Muscle of leg (tissue), 3 donors: ENCODE measurements at regions not wholly inside any gene's neighbourhood (a gene's known extent, or its start where the extent isn't known, plus 50 kb on each side); places are given as distances from the start of the nearest gene placed in this dataset.

ENCODE experiments used
- DNase-seq: peaks from one replicate; pipeline ENCODE4 v3.0.0; 2013
- H3K27ac ChIP-seq: one replicate; pipeline ENCODE4 v1.5.1; 2013; ENCODE audit warnings: mild to moderate bottlenecking, low read length, control low read depth
- H3K27me3 ChIP-seq: one replicate; pipeline ENCODE4 v1.6.1; 2013; ENCODE audit warnings: low read length; ENCODE audit not compliant: control insufficient read depth, insufficient read depth
- H3K36me3 ChIP-seq: one replicate; pipeline ENCODE4 v1.6.1; 2013; ENCODE audit warnings: low read length; ENCODE audit not compliant: control insufficient read depth, insufficient read depth
- H3K4me1 ChIP-seq: one replicate; pipeline ENCODE4 v1.6.1; 2013; ENCODE audit warnings: low read length; ENCODE audit not compliant: control insufficient read depth, insufficient read depth
- H3K4me3 ChIP-seq: one replicate; pipeline ENCODE4 v1.5.1; 2013; ENCODE audit warnings: low read length, control low read depth
- H3K9me3 ChIP-seq: replicated peaks from 2 replicates; pipeline ENCODE4 v1.6.1; 2013; ENCODE audit warnings: low read depth, low read length; ENCODE audit not compliant: control insufficient read depth
- WGBS: methylation state at CpG from one replicate; pipeline ENCODE4 v1.1.5; 2013; ENCODE audit warnings: missing lambda C conversion rate; ENCODE audit not compliant: insufficient coverage; 5-methylcytosine and 5-hydroxymethylcytosine counted together

DNA sequence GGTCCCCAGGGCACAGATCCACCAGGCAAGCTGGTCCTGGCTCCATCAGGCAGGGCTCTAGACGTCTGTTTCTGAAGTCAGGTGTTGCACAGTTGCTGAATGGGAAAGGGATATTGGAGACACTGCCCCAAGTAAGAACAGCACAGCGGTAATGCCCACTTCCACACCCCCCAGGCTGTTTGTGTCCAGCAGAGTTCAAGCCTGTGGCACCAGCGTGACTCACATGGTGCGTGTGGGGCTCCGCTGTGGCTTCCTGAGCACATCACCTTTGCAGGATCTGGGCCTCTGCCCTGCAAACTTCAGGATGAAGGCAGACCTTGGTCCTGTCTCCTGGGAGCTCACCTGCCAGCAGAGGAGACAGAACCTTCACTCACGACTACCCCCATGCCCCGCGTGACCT, 203.3 kb downstream of the TFCP2L1 start:
- WGBS, result 84% methylated on average over 8 of the region's 8 CpGs
- peaks cover 33% of the 10 kb centered on the region for H3K27me3 ChIP-seq
- peaks cover 6% of the 10 kb centered on the region for H3K4me1 ChIP-seq
- H3K9me3 ChIP-seq, result no peaks in the 10 kb centered on the region
- no peak for DNase-seq
- no peak overlapping the region for H3K27ac ChIP-seq
- no peaks in the 10 kb centered on the region for H3K36me3 ChIP-seq
- H3K4me3 ChIP-seq, result no peak overlapping the region

- Histone ChIP-seq H3K4me1 (peaks cover 7% of the 10 kb centered on the region), H3K36me3 (no peaks in the 10 kb centered on the region), H3K27me3 (peaks cover 28% of the 10 kb centered on the region), H3K4me3 (no peak overlapping the region), H3K9me3 (no peaks in the 10 kb centered on the region), H3K27ac (no peak overlapping the region)
- WGBS, result 80% methylated on average over 1 of the region's 1 CpG
- DNase-seq, result no peak
These were observed 202.8 kb downstream of the TFCP2L1 start for GRCh38 chr2:121082191-121082590.

- no peak overlapping the region for H3K27ac ChIP-seq
- no peaks in the 10 kb centered on the region for H3K9me3 ChIP-seq
- H3K27me3 ChIP-seq, result peaks cover 24% of the 10 kb centered on the region
- no CpG with 5 or more reads among the region's 15 CpGs for WGBS
- no peak for DNase-seq
- no peaks in the 10 kb centered on the region for H3K36me3 ChIP-seq
- no peak overlapping the region for H3K4me3 ChIP-seq
- H3K4me1 ChIP-seq, result peaks cover 24% of the 10 kb centered on the region
These were observed 200.8 kb downstream of the TFCP2L1 start for GRCh38 chr2:121084130-121084680.

- 38% methylated on average over 5 of the region's 5 CpGs for WGBS
- Histone ChIP-seq H3K36me3 (no peaks in the 10 kb centered on the region), H3K27ac (no peak overlapping the region), H3K4me1 (peaks cover 38% of the 10 kb centered on the region), H3K27me3 (peaks cover 19% of the 10 kb centered on the region), H3K4me3 (no peak overlapping the region), H3K9me3 (no peaks in the 10 kb centered on the region)
- peak; percentile 41 for DNase-seq
These were observed 199.2 kb downstream of the TFCP2L1 start for GRCh38 chr2:121085801-121086200.

- H3K27ac ChIP-seq, result no peak overlapping the region
- DNase-seq, result no peak
- WGBS, result 86% methylated on average over 11 of the region's 12 CpGs
- H3K4me1 ChIP-seq, result peaks cover 38% of the 10 kb centered on the region
- no peaks in the 10 kb centered on the region for H3K36me3 ChIP-seq
- no peaks in the 10 kb centered on the region for H3K9me3 ChIP-seq
- H3K27me3 ChIP-seq, result peaks cover 19% of the 10 kb centered on the region
- H3K4me3 ChIP-seq, result no peak overlapping the region
These were observed 198.6 kb downstream of the TFCP2L1 start for GRCh38 chr2:121086450-121086849.

- peaks cover 2% of the 10 kb centered on the region for H3K9me3 ChIP-seq
- no peak overlapping the region for H3K27ac ChIP-seq
- peaks cover 38% of the 10 kb centered on the region for H3K4me1 ChIP-seq
- peaks cover 17% of the 10 kb centered on the region for H3K27me3 ChIP-seq
- 94% methylated on average over 4 of the region's 7 CpGs for WGBS
- H3K4me3 ChIP-seq, result no peak overlapping the region
- no peaks in the 10 kb centered on the region for H3K36me3 ChIP-seq
- DNase-seq, result no peak
These were observed 197.9 kb downstream of the TFCP2L1 start for GRCh38 chr2:121087117-121087516.

DNA sequence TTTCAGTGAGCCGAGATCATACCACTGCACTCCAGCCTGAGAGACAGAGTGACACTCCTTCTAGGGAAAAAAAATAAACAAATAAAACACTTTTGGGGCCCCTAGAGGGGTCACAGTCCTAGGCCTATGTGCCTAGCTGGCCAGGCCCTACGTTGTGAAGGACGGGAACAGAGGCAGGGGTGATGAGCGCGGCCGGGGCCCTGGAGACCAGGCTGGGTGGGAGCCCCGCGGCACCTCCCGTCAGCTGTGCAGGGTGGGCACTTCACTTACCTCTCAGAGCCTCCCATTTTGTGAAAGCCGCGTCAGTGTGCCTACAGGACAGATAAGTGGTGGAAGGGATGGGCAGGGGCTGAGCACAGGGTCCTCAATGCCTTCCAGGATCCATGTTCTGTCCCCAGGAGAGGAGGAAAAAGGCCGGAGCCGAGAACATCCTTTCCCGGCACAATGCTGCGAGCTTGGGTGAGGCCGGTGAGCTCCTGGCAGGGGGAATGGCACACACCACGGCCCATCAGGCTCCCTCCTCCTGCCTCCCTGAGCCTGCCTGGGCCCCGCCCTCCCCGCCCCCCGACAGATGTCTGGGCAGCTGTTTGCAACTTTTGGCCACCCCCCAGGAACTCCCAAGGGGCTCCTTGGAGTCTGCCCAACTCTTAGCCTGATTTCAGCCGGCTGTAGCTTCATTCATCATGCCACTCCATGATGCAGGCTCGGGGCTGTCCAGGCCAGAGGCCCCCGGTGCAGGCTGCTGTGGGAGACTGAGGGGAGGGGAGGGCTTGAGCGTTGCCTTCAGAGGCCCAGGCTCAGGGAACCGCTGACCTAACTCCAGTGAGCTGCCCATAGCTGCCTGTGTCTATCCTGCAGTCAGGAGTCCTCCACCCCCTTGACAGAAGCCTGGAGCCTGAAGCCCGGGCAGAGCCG, 196.5 kb downstream of the TFCP2L1 start:
- Histone ChIP-seq H3K9me3 (peaks cover 5% of the 10 kb centered on the region), H3K4me1 (peaks cover 38% of the 10 kb centered on the region), H3K27ac (peak overlapping the region; percentile 35), H3K36me3 (no peaks in the 10 kb centered on the region), H3K4me3 (no peak overlapping the region), H3K27me3 (peaks cover 16% of the 10 kb centered on the region)
- WGBS, result 32% methylated on average over 13 of the region's 27 CpGs
- peak; percentile 86 for DNase-seq

GRCh38 chr2:121089166-121089510, 195.9 kb downstream of the TFCP2L1 start:
- H3K9me3 ChIP-seq, result peaks cover 5% of the 10 kb centered on the region
- H3K27me3 ChIP-seq, result peaks cover 14% of the 10 kb centered on the region
- H3K4me3 ChIP-seq, result no peak overlapping the region
- no peaks in the 10 kb centered on the region for H3K36me3 ChIP-seq
- H3K4me1 ChIP-seq, result peaks cover 39% of the 10 kb centered on the region
- WGBS, result 46% methylated on average over 11 of the region's 11 CpGs
- no peak for DNase-seq
- peak overlapping the region; percentile 15 for H3K27ac ChIP-seq

GRCh38 chr2:121090088-121090715, 194.8 kb downstream of the TFCP2L1 start:
- 70% methylated on average over 8 of the region's 18 CpGs for WGBS
- DNase-seq, result no peak
- peaks cover 5% of the 10 kb centered on the region for H3K9me3 ChIP-seq
- H3K4me3 ChIP-seq, result no peak overlapping the region
- H3K27ac ChIP-seq, result no peak overlapping the region
- H3K36me3 ChIP-seq, result no peaks in the 10 kb centered on the region
- H3K4me1 ChIP-seq, result peaks cover 40% of the 10 kb centered on the region
- peaks cover 9% of the 10 kb centered on the region for H3K27me3 ChIP-seq

DNA sequence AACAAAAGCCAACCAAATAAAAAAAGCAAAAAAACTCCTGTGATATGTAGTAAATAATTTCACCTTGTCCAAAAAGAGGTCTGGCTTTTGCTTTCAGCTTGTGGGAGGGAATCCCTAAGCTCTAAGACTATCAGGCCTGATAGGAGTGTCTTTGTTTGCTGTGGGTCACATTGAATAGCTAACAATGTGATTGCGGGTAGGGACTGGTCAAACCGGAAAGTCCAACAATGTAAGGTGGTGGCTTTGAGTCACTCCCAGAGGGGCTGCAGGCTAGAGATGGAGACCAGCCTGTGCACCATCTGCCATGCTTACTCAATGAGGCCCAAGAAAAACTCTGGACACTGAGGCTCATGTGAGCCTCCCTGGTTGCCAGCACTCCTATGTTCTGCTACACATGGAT, 192.9 kb downstream of the TFCP2L1 start:
- H3K27me3 ChIP-seq, result peaks cover 12% of the 10 kb centered on the region
- WGBS, result no CpG with 5 or more reads among the region's 2 CpGs
- no peak overlapping the region for H3K4me3 ChIP-seq
- peaks cover 5% of the 10 kb centered on the region for H3K9me3 ChIP-seq
- no peak for DNase-seq
- no peaks in the 10 kb centered on the region for H3K36me3 ChIP-seq
- peaks cover 34% of the 10 kb centered on the region for H3K4me1 ChIP-seq
- H3K27ac ChIP-seq, result no peak overlapping the region
